Suprapubic skin (tissue), 4 donors: ENCODE measurements at regions not wholly inside any gene's neighbourhood (a gene's known extent, or its start where the extent isn't known, plus 50 kb on each side); places are given as distances from the start of the nearest gene placed in this dataset.

ENCODE experiments used
- DNase-seq, 2 donors: peaks; one replicate each; pipeline ENCODE4 v3.0.0-alpha.2; 2019; ENCODE audit warnings: low spot score in 2 of 2
- H3K27ac ChIP-seq: fragments of 200-600 bp; sonication (generic); one replicate; pipeline ENCODE4 v1.5.1; 2019
- H3K27me3 ChIP-seq: fragments of 200-600 bp; sonication (generic); one replicate; pipeline ENCODE4 v1.5.1; 2019
- H3K36me3 ChIP-seq: fragments of 200-600 bp; sonication (generic); one replicate; pipeline ENCODE4 v1.5.1; 2019
- H3K4me1 ChIP-seq: fragments of 200-600 bp; sonication (generic); one replicate; pipeline ENCODE4 v1.5.1; 2019
- H3K4me3 ChIP-seq: fragments of 200-600 bp; sonication (generic); one replicate; pipeline ENCODE4 v1.5.1; 2019; ENCODE audit warnings: mild to moderate bottlenecking
- H3K9me3 ChIP-seq: fragments of 200-600 bp; sonication (generic); one replicate; pipeline ENCODE4 v1.5.1; 2019
- EP300 ChIP-seq: sonication (generic); formaldehyde crosslinking; IDR thresholded peaks from one replicate; pipeline ENCODE4 v1.6.1; 2017; ENCODE audit warnings: antibody characterized with exemption
- POLR2A ChIP-seq, 2 donors: fragments of 450-650 bp; IDR thresholded peaks; one replicate each; pipeline ENCODE4 v1.6.1; 2017; ENCODE audit warnings: antibody characterized with exemption in 2 of 2, mild to moderate bottlenecking in 2 of 2, moderate library complexity in 2 of 2
- POLR2AphosphoS5 ChIP-seq, 3 donors: sonication (generic); formaldehyde crosslinking; IDR thresholded peaks; one replicate each; pipeline ENCODE4 v1.6.1; 2017; ENCODE audit warnings: antibody characterized with exemption in 3 of 3
- WGBS: methylation state at CpG from one replicate; pipeline ENCODE4 v1.1.5; 2018; 5-methylcytosine and 5-hydroxymethylcytosine counted together
- TF ChIP-seq, protein P1 (sequence below), 2 donors: fragments of 200-600 bp in 1 of 2; fragments of 450-650 bp in 1 of 2; sonication (generic) in 1 of 2; IDR thresholded peaks; one replicate each; pipeline ENCODE4 v1.5.1; 2016 to 2019; ENCODE audit warnings: antibody characterized with exemption in 2 of 2, mild to moderate bottlenecking in 1 of 2, moderate library complexity in 1 of 2

DNA sequence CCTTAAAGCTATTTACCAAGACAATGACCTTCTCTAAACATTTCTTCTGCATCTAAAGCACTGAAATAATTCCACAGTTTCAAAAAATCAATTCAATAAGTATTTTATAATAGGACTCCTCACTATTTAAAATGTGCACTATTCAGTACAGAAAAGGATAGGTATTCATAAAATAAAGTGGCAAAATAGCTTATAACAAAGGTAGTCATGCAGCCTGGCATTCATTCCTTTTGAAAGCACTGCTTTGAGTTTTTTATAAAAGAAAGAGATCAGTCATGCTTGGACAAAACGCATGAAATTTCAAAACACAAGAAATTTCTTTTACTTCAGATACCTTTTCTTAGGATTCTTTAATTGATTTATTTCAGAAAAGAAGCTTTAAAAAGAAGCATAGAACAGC, 689.7 kb upstream of the PHF14 start:
- no peak for DNase-seq
- no peak for TF ChIP-seq POLR2AphosphoS5 (IDR thresholded peaks at IDR 0.05)
- TF ChIP-seq, protein P1, sequence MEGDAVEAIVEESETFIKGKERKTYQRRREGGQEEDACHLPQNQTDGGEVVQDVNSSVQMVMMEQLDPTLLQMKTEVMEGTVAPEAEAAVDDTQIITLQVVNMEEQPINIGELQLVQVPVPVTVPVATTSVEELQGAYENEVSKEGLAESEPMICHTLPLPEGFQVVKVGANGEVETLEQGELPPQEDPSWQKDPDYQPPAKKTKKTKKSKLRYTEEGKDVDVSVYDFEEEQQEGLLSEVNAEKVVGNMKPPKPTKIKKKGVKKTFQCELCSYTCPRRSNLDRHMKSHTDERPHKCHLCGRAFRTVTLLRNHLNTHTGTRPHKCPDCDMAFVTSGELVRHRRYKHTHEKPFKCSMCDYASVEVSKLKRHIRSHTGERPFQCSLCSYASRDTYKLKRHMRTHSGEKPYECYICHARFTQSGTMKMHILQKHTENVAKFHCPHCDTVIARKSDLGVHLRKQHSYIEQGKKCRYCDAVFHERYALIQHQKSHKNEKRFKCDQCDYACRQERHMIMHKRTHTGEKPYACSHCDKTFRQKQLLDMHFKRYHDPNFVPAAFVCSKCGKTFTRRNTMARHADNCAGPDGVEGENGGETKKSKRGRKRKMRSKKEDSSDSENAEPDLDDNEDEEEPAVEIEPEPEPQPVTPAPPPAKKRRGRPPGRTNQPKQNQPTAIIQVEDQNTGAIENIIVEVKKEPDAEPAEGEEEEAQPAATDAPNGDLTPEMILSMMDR (IDR thresholded peaks at IDR 0.05) = no peak
- no peak for TF ChIP-seq EP300
- TF ChIP-seq POLR2A (IDR thresholded peaks at IDR 0.05) = no peak
- H3K4me3 ChIP-seq = no peak overlapping the region
- no peak overlapping the region for H3K27ac ChIP-seq
- H3K36me3 ChIP-seq = no peaks in the 10 kb centered on the region
- no peaks in the 10 kb centered on the region for H3K27me3 ChIP-seq
- 88% methylated on average over 1 of the region's 1 CpG for WGBS
- peaks cover 5% of the 10 kb centered on the region for H3K9me3 ChIP-seq
- no peaks in the 10 kb centered on the region for H3K4me1 ChIP-seq

DNA sequence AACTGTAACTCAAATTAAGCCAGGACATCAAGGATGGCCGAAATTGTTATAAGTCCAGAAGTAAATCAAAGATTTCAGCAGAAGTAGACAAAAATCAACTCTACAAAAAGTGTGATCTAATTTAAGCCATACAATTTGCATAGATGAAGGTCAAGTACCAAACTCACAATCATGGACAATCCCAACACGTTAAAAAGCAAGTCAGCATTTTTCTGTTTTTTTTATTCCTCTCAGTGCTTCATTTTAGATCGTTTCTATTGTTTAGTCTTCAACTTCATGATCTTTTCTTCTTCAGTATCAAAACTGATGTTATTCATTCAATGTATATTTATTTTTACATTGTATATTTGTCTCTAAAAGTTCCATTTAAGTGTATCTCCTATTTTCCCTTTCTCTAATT, 674.3 kb upstream of the PHF14 start:
- TF ChIP-seq EP300 (no peak), POLR2AphosphoS5 (IDR thresholded peaks at IDR 0.05) (no peak), POLR2A (IDR thresholded peaks at IDR 0.05) (no peak)
- TF ChIP-seq, protein P1 (IDR thresholded peaks at IDR 0.05) = no peak
- DNase-seq = no peak
- no peaks in the 10 kb centered on the region for H3K9me3 ChIP-seq
- no peak overlapping the region for H3K4me3 ChIP-seq
- no peaks in the 10 kb centered on the region for H3K27me3 ChIP-seq
- no peak overlapping the region for H3K27ac ChIP-seq
- H3K4me1 ChIP-seq = no peaks in the 10 kb centered on the region
- no peaks in the 10 kb centered on the region for H3K36me3 ChIP-seq
- 82% methylated on average over 3 of the region's 3 CpGs for WGBS

DNA sequence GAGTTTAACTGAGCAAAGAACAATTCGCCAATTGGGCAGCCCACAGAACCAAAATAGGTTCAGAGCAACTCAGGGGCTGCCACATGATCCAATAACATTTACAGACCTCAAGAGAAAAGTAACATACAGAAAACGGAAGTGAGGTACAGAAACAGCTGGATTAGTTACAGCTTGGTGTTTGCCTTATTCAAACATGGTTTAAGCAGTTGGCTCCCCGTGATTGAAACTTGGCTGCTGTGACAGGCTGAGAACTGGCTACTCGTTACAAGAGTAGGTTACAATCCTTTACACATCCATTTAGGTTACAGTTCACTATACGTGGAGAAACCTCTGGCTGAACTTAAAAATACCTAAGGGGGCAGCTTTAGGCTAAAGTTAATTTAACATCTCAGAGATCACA, 673.1 kb upstream of the PHF14 start:
- DNase-seq = no peak
- TF ChIP-seq EP300 (no peak), POLR2AphosphoS5 (IDR thresholded peaks at IDR 0.05) (no peak), POLR2A (IDR thresholded peaks at IDR 0.05) (no peak)
- TF ChIP-seq, protein P1 (IDR thresholded peaks at IDR 0.05) = no peak
- no peaks in the 10 kb centered on the region for H3K36me3 ChIP-seq
- H3K4me1 ChIP-seq = no peaks in the 10 kb centered on the region
- H3K27me3 ChIP-seq = no peaks in the 10 kb centered on the region
- 26% methylated on average over 5 of the region's 5 CpGs for WGBS
- no peaks in the 10 kb centered on the region for H3K9me3 ChIP-seq
- H3K27ac ChIP-seq = no peak overlapping the region
- H3K4me3 ChIP-seq = no peak overlapping the region

DNA sequence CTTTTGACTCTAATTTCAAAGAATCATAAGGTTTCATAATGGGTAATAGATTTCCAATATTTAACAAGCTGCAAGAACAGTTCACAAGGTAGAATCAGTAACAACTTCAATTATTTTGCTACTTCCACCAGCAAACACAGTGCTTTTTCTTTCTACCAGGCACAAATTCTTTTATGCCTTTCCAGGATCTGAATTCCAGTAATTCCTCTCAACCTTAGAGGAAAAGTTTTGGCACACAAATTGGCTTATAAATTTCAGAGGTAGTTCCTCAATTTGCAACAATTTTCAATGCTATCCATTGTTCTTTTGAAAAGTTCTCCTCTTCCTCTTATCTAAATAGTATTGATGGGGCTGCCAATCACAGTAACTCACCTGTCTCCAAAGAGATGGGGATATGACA, 665.4 kb upstream of the PHF14 start:
- TF ChIP-seq POLR2AphosphoS5 (IDR thresholded peaks at IDR 0.05) (no peak), EP300 (no peak), POLR2A (IDR thresholded peaks at IDR 0.05) (no peak)
- TF ChIP-seq, protein P1 (IDR thresholded peaks at IDR 0.05) = no peak
- Histone ChIP-seq H3K4me1 (no peaks in the 10 kb centered on the region), H3K27me3 (no peaks in the 10 kb centered on the region), H3K9me3 (no peaks in the 10 kb centered on the region), H3K27ac (no peak overlapping the region), H3K36me3 (no peaks in the 10 kb centered on the region), H3K4me3 (no peak overlapping the region)
- DNase-seq = no peak

DNA sequence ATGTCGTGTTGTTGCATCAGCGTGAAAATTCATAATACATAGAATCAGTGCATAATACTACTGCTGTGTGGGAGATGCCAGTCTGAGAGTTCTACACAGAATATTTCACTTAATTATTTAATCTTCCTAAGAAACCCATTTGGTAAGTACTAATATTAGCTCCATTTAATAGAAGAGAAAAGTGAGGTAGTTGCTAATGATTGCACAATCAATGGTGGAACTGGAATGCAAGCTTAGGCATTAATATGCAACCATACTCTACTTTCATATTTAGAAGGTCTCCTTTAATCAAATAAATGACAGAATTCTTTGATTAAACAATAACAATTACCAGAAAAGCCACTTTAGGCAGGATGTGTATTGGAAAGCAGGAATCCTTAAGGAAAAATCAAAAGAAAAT, 660.7 kb upstream of the PHF14 start:
- Histone ChIP-seq H3K27ac (no peak overlapping the region), H3K36me3 (no peaks in the 10 kb centered on the region), H3K4me3 (no peak overlapping the region), H3K27me3 (no peaks in the 10 kb centered on the region), H3K4me1 (no peaks in the 10 kb centered on the region), H3K9me3 (no peaks in the 10 kb centered on the region)
- WGBS = 95% methylated on average over 2 of the region's 2 CpGs
- TF ChIP-seq, protein P1 (IDR thresholded peaks at IDR 0.05) = no peak
- TF ChIP-seq EP300 = no peak
- TF ChIP-seq POLR2AphosphoS5 (IDR thresholded peaks at IDR 0.05) = no peak
- no peak for TF ChIP-seq POLR2A (IDR thresholded peaks at IDR 0.05)
- no peak for DNase-seq
